Neural crest cell (in vitro differentiated cells): ENCODE measurements at regions not wholly inside any gene's neighbourhood (a gene's known extent, or its start where the extent isn't known, plus 50 kb on each side); places are given as distances from the start of the nearest gene placed in this dataset.
A peak's percentile ranks its signal among the peaks of the same experiment; 100 is the strongest.

Source experiments
- DNase-seq: peaks from one replicate; pipeline ENCODE4 v3.0.0; 2021; ENCODE audit warnings: low read depth, mixed read lengths, low spot score
- H3K27ac Mint-ChIP-seq: one replicate; pipeline ENCODE4 v1.8.0; 2021; ENCODE audit warnings: mild to moderate bottlenecking, mixed read lengths; ENCODE audit not compliant: unreplicated experiment
- H3K27me3 Mint-ChIP-seq: 2 replicates; pipeline ENCODE4 v1.8.0; 2021; ENCODE audit warnings: low read depth, mild to moderate bottlenecking, mixed read lengths
- H3K36me3 Mint-ChIP-seq: 2 replicates; pipeline ENCODE4 v1.8.0; 2021; ENCODE audit warnings: low read depth, mild to moderate bottlenecking, mixed read lengths
- H3K4me1 Mint-ChIP-seq: 2 replicates; pipeline ENCODE4 v1.8.0; 2021; ENCODE audit warnings: mixed read lengths
- H3K4me3 Mint-ChIP-seq: one replicate; pipeline ENCODE4 v1.8.0; 2021; ENCODE audit warnings: mild to moderate bottlenecking, mixed read lengths
- H3K9me3 Mint-ChIP-seq: 2 replicates; pipeline ENCODE4 v1.8.0; 2021; ENCODE audit warnings: mixed read lengths
- CTCF ChIP-seq: fragments of 200-600 bp; sonication (generic); conservative IDR thresholded peaks from 2 replicates; pipeline ENCODE4 v1.5.0; 2021; ENCODE audit warnings: antibody characterized with exemption, mild to moderate bottlenecking

DNA sequence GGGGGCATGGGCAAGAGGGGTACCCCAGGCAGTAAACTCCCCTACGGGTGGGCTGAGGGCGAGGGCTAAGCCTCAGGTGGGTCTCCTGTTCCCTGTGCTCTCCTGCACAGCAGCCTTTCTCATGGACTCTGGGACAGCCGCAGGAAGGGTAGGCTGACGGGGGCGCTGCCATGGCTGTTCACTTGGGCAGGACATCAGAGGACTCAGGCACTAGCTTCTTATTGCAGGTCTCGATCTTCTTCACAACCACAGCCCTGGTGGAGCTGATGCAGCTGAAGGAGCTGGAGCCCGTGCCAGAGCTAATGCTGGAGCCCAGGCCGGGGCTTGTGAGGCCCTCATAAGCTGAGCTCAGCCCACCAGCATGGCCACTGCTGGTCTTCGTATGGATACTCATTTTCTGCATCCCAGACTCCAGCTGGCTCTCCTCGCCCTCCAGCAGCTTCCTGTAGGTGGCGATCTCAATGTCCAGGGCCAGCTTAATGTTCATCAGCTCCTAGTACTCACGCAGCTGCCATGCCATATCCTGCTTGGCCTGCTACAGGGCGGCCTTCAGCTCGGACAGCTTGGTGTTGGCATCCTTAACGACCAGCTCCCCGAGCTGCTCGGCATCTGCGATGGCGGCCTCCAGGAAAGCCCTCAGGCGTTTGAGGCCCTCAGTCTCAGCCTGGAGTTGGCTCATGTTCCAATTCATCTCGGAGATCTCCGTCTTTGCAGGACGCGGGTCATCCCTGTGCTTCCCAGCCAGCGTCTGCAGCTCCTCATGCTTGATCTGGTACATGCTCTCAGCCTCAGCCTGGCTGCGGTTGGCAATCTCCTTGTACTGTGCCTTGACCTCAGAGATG lies 359.8 kb upstream of the SETBP1 start:
- no peak for TF ChIP-seq CTCF
- Mint-ChIP-seq H3K4me3 (no peak overlapping the region), H3K36me3 (no peaks in the 10 kb centered on the region), H3K4me1 (no peaks in the 10 kb centered on the region), H3K27me3 (no peaks in the 10 kb centered on the region), H3K27ac (no peak overlapping the region), H3K9me3 (no peaks in the 10 kb centered on the region)
- DNase-seq, result no peak

DNA sequence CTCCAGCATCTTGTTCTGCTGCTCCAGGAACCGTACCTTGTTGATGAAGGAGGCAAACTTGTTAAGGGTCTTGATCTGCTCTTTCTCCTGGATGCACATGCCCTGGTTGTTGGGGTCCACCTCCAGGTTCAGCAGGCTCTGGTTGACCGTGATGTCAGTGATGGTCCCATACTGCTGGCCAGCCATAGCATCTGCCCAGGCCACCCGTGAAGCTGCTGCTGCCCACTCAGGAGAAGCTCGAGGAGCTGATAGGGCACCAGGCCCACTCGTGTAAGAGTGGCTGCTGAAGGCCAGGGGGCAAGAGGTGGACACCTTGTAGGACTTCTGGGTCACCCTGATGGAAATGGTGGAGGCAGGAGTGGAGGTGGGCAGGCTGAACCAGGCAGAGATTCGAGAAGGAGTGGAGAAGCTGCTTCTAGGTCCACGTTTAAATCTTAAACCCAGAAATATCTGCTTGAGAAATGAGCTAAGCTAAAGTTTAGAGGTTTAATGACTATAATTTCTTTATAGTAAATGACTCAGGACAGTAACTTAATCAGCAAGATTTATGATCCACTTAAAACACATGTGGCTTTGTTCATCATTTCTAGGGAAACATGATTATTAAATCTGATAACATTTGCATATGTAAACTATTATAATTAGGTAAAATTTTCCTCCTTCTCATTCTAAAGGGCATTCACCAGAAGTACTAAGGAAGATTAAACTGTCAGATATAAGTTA lies 358.7 kb upstream of the SETBP1 start:
- Mint-ChIP-seq H3K27me3 (no peaks in the 10 kb centered on the region), H3K4me3 (no peak overlapping the region), H3K4me1 (no peaks in the 10 kb centered on the region), H3K9me3 (no peaks in the 10 kb centered on the region), H3K27ac (no peak overlapping the region), H3K36me3 (no peaks in the 10 kb centered on the region)
- no peak for DNase-seq
- no peak for TF ChIP-seq CTCF

GRCh38 chr18:44323125-44323524 lies 357.6 kb upstream of the SETBP1 start:
- Mint-ChIP-seq H3K27me3 (no peaks in the 10 kb centered on the region), H3K27ac (no peak overlapping the region), H3K36me3 (no peaks in the 10 kb centered on the region), H3K4me3 (no peak overlapping the region), H3K4me1 (no peaks in the 10 kb centered on the region), H3K9me3 (no peaks in the 10 kb centered on the region)
- DNase-seq, result no peak
- no peak for TF ChIP-seq CTCF

- no peaks in the 10 kb centered on the region for H3K9me3 Mint-ChIP-seq
- H3K4me3 Mint-ChIP-seq, result no peak overlapping the region
- DNase-seq, result no peak
- H3K36me3 Mint-ChIP-seq, result no peaks in the 10 kb centered on the region
- no peak for TF ChIP-seq CTCF
- no peak overlapping the region for H3K27ac Mint-ChIP-seq
- no peaks in the 10 kb centered on the region for H3K4me1 Mint-ChIP-seq
- no peaks in the 10 kb centered on the region for H3K27me3 Mint-ChIP-seq
Measured at GRCh38 chr18:44324361-44324760, 356.3 kb upstream of the SETBP1 start.

DNA sequence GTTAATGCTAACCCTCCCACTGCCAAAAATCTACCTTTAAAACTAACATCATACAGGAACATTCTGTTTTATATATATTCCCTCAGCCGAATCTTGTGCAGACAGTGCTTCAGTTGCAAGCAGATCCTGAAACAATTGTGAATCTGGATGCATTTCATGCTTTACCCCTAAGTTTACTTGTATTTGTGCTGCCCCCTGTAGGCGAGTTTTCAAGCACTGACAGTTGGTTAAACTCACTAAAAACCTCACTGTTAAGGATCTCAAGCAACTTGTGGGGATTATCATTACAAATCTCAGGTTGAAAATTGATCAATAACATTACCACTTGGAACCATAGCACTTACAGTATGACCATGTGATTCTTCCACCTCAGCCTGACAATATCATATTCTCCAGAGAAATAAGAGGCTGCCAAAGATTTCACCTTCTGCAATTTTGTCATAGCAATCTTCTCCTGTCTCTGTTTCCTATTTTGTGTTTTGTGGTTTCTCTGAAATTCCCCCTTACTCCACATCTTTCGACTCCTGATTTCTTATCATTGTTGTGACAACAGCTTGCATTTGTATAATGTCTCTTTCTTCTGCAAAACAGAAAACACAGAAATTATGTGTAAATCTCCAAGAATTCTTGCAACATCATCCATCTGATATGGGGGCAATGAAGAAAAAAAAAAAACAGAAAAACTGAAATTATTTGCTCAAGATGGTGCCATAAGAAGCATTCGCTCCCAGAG lies 354.6 kb upstream of the SETBP1 start:
- TF ChIP-seq CTCF, result peak; percentile 73

More for the DNA sequence above, 354.6 kb upstream of the SETBP1 start:
- no peaks in the 10 kb centered on the region for H3K36me3 Mint-ChIP-seq
- no peaks in the 10 kb centered on the region for H3K27me3 Mint-ChIP-seq
- no peaks in the 10 kb centered on the region for H3K4me1 Mint-ChIP-seq
- H3K4me3 Mint-ChIP-seq, result no peak overlapping the region
- H3K9me3 Mint-ChIP-seq, result peaks cover 2% of the 10 kb centered on the region
- DNase-seq, result peak; percentile 51
- no peak overlapping the region for H3K27ac Mint-ChIP-seq
